B cell (primary cell): ENCODE measurements at regions not wholly inside any gene's neighbourhood (a gene's known extent, or its start where the extent isn't known, plus 50 kb on each side); places are given as distances from the start of the nearest gene placed in this dataset.

ENCODE experiments used
- ATAC-seq: fragments of 200-7000 bp; cut with Tn5 transposase; one replicate; pipeline ENCODE4 v1.10.0; 2021; ENCODE audit warnings: low read depth, mild to moderate bottlenecking, moderate number of reproducible peaks, moderate library complexity
- CTCF ChIA-PET: fragments of 350-600 bp; sonication (Branson Sonifier 250); formaldehyde crosslinking; loops from one replicate; lab custom pipeline; 2021; ENCODE audit warnings: antibody characterized with exemption, inconsistent platforms; lab: Charles Lee
- POLR2A ChIA-PET: fragments of 350-600 bp; sonication (Branson Sonifier 250); formaldehyde crosslinking; loops from one replicate; lab custom pipeline; 2021; ENCODE audit warnings: antibody characterized with exemption; lab: Charles Lee
- DNase-seq: peaks from one replicate; pipeline ENCODE4 v3.0.0; 2013
- H2AFZ ChIP-seq: 2 replicates; pipeline ENCODE4 v1.6.1; 2012; ENCODE audit warnings: mild to moderate bottlenecking, low read depth, low read length; ENCODE audit not compliant: insufficient read depth, poor library complexity, severe bottlenecking
- H3K27ac ChIP-seq, 2 donors: 1 replicate in 1 of 2; 2 replicates in 1 of 2; pipeline ENCODE4 v1.5.1; 2012 to 2013; ENCODE audit warnings: low read length in 2 of 2, mild to moderate bottlenecking in 2 of 2, moderate library complexity in 1 of 2
- H3K27me3 ChIP-seq, 4 experiments: fragments of 200-600 bp in 1 of 4; sonication (generic) in 1 of 4; replicated peaks in 1 of 4; 1 replicate in 2 of 4; 2 replicates in 2 of 4; pipeline versions ENCODE4 v1.6.1 to v1.7.0; 2013 to 2016; ENCODE audit warnings: low read length in 3 of 4, mild to moderate bottlenecking in 2 of 4, mixed read lengths in 1 of 4, moderate library complexity in 1 of 4; ENCODE audit not compliant: insufficient read depth in 4 of 4, control insufficient read depth in 3 of 4; ENCODE audit errors: control extremely low read depth in 1 of 4
- H3K36me3 ChIP-seq, 2 experiments: replicated peaks in 1 of 2; 1 replicate in 1 of 2; 2 replicates in 1 of 2; pipeline versions ENCODE4 v1.6.1 to v1.7.1; 2013; ENCODE audit warnings: low read length in 1 of 2; ENCODE audit not compliant: insufficient read depth in 2 of 2, control insufficient read depth in 1 of 2; ENCODE audit errors: control extremely low read depth in 1 of 2, extremely low read depth in 1 of 2
- H3K4me1 ChIP-seq, 2 donors: fragments of 200-600 bp in 1 of 2; sonication (generic) in 1 of 2; 1 replicate in 1 of 2; 2 replicates in 1 of 2; pipeline versions ENCODE4 v1.5.1 to v1.6.1; 2013 to 2017; ENCODE audit warnings: low read length in 2 of 2; ENCODE audit not compliant: control insufficient read depth in 2 of 2, insufficient read depth in 2 of 2
- H3K4me2 ChIP-seq: replicated peaks from 2 replicates; pipeline ENCODE3; 2012; ENCODE audit warnings: mild to moderate bottlenecking, low read depth, low read length; ENCODE audit not compliant: poor library complexity, severe bottlenecking
- H3K4me3 ChIP-seq, 5 experiments: fragments of 200-600 bp in 1 of 5; sonication (generic) in 1 of 5; 1 replicate in 3 of 5; 2 replicates in 2 of 5; pipeline versions ENCODE4 v1.5.1 to v1.7.0; 2011 to 2016; ENCODE audit warnings: low read length in 4 of 5, mild to moderate bottlenecking in 4 of 5, low read depth in 2 of 5, control low read depth in 1 of 5, moderate library complexity in 1 of 5; ENCODE audit not compliant: insufficient read depth in 1 of 5; ENCODE audit errors: control extremely low read depth in 1 of 5, extremely low read depth in 1 of 5
- H3K79me2 ChIP-seq: fragments of 200-600 bp; sonication (generic); one replicate; pipeline ENCODE4 v1.6.0; 2016; ENCODE audit warnings: low read length; ENCODE audit not compliant: control insufficient read depth, insufficient read depth
- H3K9ac ChIP-seq: fragments of 200-600 bp; sonication (generic); 2 replicates; pipeline ENCODE4 v1.6.1; 2017; ENCODE audit warnings: mild to moderate bottlenecking, low read length, moderate library complexity
- H3K9me3 ChIP-seq, 3 donors: one replicate each; pipeline versions ENCODE4 v1.6.1 to v1.7.1; 2013; ENCODE audit warnings: low read length in 2 of 3; ENCODE audit not compliant: control insufficient read depth in 2 of 3, insufficient read depth in 1 of 3; ENCODE audit errors: control extremely low read depth in 1 of 3
- H4K20me1 ChIP-seq: 2 replicates; pipeline ENCODE4 v1.6.0; 2012; ENCODE audit warnings: mild to moderate bottlenecking, low read length; ENCODE audit not compliant: insufficient read depth, control insufficient read depth, poor library complexity, severe bottlenecking
- H3K27ac Mint-ChIP-seq: one replicate; pipeline ENCODE4 v1.8.0; 2021; ENCODE audit warnings: mixed read lengths
- H3K27me3 Mint-ChIP-seq: one replicate; pipeline ENCODE4 v1.8.0; 2021; ENCODE audit warnings: mixed read lengths
- H3K4me1 Mint-ChIP-seq: one replicate; pipeline ENCODE4 v1.8.0; 2021; ENCODE audit warnings: mixed read lengths
- H3K4me3 Mint-ChIP-seq: one replicate; pipeline ENCODE4 v1.8.0; 2021; ENCODE audit warnings: mixed read lengths
- H3K9me3 Mint-ChIP-seq: one replicate; pipeline ENCODE4 v1.8.0; 2022; ENCODE audit warnings: mixed read lengths; ENCODE audit not compliant: insufficient read depth
- EZH2 ChIP-seq: IDR thresholded peaks from 2 replicates; pipeline ENCODE4 v1.6.1; 2012; ENCODE audit warnings: borderline replicate concordance, low read depth, mild to moderate bottlenecking, moderate library complexity, low read length; ENCODE audit not compliant: insufficient read depth, poor library complexity, severe bottlenecking
- WGBS: methylation state at CpG from one replicate; pipeline ENCODE4 v1.1.5; 2013; ENCODE audit warnings: missing lambda C conversion rate; ENCODE audit not compliant: insufficient coverage; 5-methylcytosine and 5-hydroxymethylcytosine counted together
- intact Hi-C: fragments of 100-400 bp; cut with micrococcal nuclease; formaldehyde crosslinking; loops from one replicate; pipeline ENCODE4 v1.10.0; 2022
- TF ChIP-seq, protein P1 (sequence below): fragments of 200-600 bp; IDR thresholded peaks from one replicate; pipeline ENCODE4 v1.8.0; 2022; ENCODE audit warnings: antibody characterized with exemption, mild to moderate bottlenecking

GRCh38 chr13:77480066-77480465 is 55.4 kb upstream of the SCEL start:
- DNase-seq, result no peak
- ATAC-seq, result no peak
- no CpG with 5 or more reads among the region's 2 CpGs for WGBS
- CTCF ChIA-PET, result interaction anchor here (0.8 to 6.6 kb wide), 9 partner anchors 13 to 292 kb away, joined by 3 to 137 read pairs (median 16); partner anchors contain the start of gene MYCBP2
- Histone ChIP-seq H3K27ac (no peak overlapping the region), H3K9ac (no peak overlapping the region), H3K4me3 (no peak overlapping the region), H3K36me3 (no peaks in the 10 kb centered on the region), H3K79me2 (no peaks in the 10 kb centered on the region), H3K9me3 (peaks cover 0 to 8% (median 0%) of the 10 kb centered on the region in 3 donors), H2AFZ (no peak overlapping the region), H3K4me1 (peaks cover 5 to 6% of the 10 kb centered on the region in 2 donors), H3K27me3 (no peaks in the 10 kb centered on the region), H3K4me2 (no peak overlapping the region), H4K20me1 (no peaks in the 10 kb centered on the region)
- no peaks in the 10 kb centered on the region for H3K27me3 Mint-ChIP-seq
- POLR2A ChIA-PET, result no interaction called here
- TF ChIP-seq, protein P1, sequence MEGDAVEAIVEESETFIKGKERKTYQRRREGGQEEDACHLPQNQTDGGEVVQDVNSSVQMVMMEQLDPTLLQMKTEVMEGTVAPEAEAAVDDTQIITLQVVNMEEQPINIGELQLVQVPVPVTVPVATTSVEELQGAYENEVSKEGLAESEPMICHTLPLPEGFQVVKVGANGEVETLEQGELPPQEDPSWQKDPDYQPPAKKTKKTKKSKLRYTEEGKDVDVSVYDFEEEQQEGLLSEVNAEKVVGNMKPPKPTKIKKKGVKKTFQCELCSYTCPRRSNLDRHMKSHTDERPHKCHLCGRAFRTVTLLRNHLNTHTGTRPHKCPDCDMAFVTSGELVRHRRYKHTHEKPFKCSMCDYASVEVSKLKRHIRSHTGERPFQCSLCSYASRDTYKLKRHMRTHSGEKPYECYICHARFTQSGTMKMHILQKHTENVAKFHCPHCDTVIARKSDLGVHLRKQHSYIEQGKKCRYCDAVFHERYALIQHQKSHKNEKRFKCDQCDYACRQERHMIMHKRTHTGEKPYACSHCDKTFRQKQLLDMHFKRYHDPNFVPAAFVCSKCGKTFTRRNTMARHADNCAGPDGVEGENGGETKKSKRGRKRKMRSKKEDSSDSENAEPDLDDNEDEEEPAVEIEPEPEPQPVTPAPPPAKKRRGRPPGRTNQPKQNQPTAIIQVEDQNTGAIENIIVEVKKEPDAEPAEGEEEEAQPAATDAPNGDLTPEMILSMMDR, result no peak
- no peak for TF ChIP-seq EZH2
- H3K27ac Mint-ChIP-seq, result no peak overlapping the region
- H3K4me1 Mint-ChIP-seq, result peaks cover 13% of the 10 kb centered on the region
- H3K9me3 Mint-ChIP-seq, result no peaks in the 10 kb centered on the region
- intact Hi-C loops, result no loop called here
- H3K4me3 Mint-ChIP-seq, result no peak overlapping the region

GRCh38 chr13:77479326-77479725 is 56.2 kb upstream of the SCEL start:
- H3K4me3 Mint-ChIP-seq, result no peak overlapping the region
- ATAC-seq, result no peak
- H3K4me1 Mint-ChIP-seq, result peaks cover 13% of the 10 kb centered on the region
- Histone ChIP-seq H3K27ac (no peak overlapping the region), H3K36me3 (no peaks in the 10 kb centered on the region), H3K79me2 (no peaks in the 10 kb centered on the region), H3K27me3 (no peaks in the 10 kb centered on the region), H4K20me1 (no peaks in the 10 kb centered on the region), H3K4me2 (no peak overlapping the region), H3K4me1 (peaks cover 5 to 6% of the 10 kb centered on the region in 2 donors), H3K9ac (no peak overlapping the region), H2AFZ (no peak overlapping the region), H3K4me3 (no peak overlapping the region), H3K9me3 (peaks cover 0 to 13% (median 0%) of the 10 kb centered on the region in 3 donors)
- ChIA-PET CTCF (interaction anchor here (0.9 to 6.6 kb wide), 31 partner anchors 10 to 356 kb away, joined by 3 to 137 read pairs (median 6); partner anchors contain the start of gene MYCBP2), POLR2A (interaction anchor here (2.2 kb wide), 1 partner anchor 151 kb away, joined by 27 read pairs; the partner anchor contains the start of gene MYCBP2)
- no CpG with 5 or more reads among the region's 2 CpGs for WGBS
- DNase-seq, result no peak
- TF ChIP-seq EZH2, result no peak
- TF ChIP-seq, protein P1, result no peak
- H3K27ac Mint-ChIP-seq, result no peak overlapping the region
- no peaks in the 10 kb centered on the region for H3K27me3 Mint-ChIP-seq
- no peaks in the 10 kb centered on the region for H3K9me3 Mint-ChIP-seq
- intact Hi-C loops, result no loop called here
